NB4 (cell line): ENCODE measurements at regions not wholly inside any gene's neighbourhood (a gene's known extent, or its start where the extent isn't known, plus 50 kb on each side); places are given as distances from the start of the nearest gene placed in this dataset.

Source experiments
- POLR2A ChIP-seq: IDR thresholded peaks from 2 replicates; pipeline ENCODE4 v1.6.1; 2011; ENCODE audit warnings: mild to moderate bottlenecking; ENCODE audit not compliant: insufficient read length; ENCODE audit errors: extremely low read depth
- TF ChIP-seq, protein P1 (sequence below): IDR thresholded peaks from one replicate; pipeline ENCODE4 v1.5.1; 2012; ENCODE audit warnings: low read depth, low read length
- TF ChIP-seq, protein P2 (sequence below): IDR thresholded peaks from 2 replicates; pipeline ENCODE4 v1.6.1; 2011; ENCODE audit warnings: low read depth, low read length

DNA sequence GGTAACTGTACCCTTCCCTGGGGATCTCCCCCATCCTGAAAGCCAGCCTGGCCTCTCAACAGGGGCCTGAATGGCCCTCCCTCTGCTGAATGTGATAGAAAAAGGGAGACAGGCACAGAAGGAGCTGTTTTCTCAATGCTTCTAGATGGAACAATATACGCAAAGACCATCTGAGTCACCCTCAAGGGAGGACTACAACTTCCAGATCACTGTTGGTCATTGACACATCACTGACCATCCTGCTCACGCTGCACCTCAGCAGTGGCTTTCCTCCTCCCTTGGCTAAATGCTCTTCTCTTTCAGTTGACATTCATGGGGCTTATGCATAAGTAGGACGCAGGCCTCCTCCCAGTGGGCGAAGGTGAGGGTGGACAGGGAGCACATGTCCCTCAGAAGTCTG is 112.2 kb upstream of the SHB start:
- TF ChIP-seq, protein P1, sequence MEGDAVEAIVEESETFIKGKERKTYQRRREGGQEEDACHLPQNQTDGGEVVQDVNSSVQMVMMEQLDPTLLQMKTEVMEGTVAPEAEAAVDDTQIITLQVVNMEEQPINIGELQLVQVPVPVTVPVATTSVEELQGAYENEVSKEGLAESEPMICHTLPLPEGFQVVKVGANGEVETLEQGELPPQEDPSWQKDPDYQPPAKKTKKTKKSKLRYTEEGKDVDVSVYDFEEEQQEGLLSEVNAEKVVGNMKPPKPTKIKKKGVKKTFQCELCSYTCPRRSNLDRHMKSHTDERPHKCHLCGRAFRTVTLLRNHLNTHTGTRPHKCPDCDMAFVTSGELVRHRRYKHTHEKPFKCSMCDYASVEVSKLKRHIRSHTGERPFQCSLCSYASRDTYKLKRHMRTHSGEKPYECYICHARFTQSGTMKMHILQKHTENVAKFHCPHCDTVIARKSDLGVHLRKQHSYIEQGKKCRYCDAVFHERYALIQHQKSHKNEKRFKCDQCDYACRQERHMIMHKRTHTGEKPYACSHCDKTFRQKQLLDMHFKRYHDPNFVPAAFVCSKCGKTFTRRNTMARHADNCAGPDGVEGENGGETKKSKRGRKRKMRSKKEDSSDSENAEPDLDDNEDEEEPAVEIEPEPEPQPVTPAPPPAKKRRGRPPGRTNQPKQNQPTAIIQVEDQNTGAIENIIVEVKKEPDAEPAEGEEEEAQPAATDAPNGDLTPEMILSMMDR = no peak
- no peak for TF ChIP-seq POLR2A
- TF ChIP-seq, protein P2, sequence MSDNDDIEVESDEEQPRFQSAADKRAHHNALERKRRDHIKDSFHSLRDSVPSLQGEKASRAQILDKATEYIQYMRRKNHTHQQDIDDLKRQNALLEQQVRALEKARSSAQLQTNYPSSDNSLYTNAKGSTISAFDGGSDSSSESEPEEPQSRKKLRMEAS = no peak
